ENCODE measurements at regions not wholly inside any gene's neighbourhood (a gene's known extent, or its start where the extent isn't known, plus 50 kb on each side); places are given as distances from the start of the nearest gene placed in this dataset.

GRCh38 chr12:34376133-34376799, 354.0 kb downstream of the ALG10 start:
- no peak for DNase-seq
- intact Hi-C loops (cut with DNase I): no loop called here
- H3K27ac ChIP-seq: no peak overlapping the region
- no peak for TF ChIP-seq CTCF (IDR thresholded peaks at IDR 0.05)
- H3K9ac ChIP-seq (ENCODE audit: low read depth in 2 of 2, low read length in 2 of 2): no peak overlapping the region
- H3K4me1 ChIP-seq: no peaks in the 10 kb centered on the region
- H3K27me3 ChIP-seq: no peaks in the 10 kb centered on the region
- no peak overlapping the region for H3K4me3 ChIP-seq
- H3K9me3 ChIP-seq: no peaks in the 10 kb centered on the region
- H3K36me3 ChIP-seq: no peaks in the 10 kb centered on the region

DNA sequence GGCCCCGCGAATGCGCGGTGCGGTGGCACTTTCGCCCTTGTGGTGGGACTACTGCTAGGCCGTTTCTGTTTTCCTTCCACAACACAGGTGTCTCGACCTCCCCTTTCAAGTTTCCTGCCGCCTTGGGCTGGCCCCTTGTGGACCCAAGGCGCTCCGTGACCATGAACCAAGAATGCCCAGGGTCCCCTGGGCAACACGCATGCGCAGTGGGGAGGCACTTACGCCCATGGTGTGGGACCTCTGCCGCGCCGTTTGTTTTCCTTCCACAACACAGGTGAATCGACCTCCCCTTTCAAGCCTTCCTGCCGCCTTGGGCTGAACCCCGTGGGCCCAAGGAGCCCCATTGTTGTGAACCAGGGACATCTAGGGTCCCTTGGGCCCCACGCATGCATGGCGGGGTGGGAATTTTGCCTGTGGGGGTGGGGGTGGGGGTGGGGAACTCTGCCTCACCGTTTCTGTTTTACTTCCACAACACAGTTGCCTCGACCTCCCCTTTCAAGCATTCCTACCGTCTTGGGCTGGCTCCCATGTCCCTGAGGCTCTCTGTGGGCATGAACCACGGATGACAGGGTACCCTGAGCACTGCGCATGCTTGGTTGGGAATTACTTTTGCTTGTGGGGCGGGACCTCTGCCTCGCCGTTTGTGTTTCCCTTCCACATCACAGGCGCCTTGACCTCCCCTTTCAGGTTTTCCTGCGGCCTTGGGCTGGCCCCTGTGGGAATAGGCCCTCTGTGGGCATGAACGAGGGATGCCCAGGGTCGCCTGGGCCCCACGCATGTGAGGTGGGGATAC, 355.1 kb downstream of the ALG10 start:
- Histone ChIP-seq H3K36me3 (no peaks in the 10 kb centered on the region), H3K9ac (ENCODE audit: low read depth in 2 of 2, low read length in 2 of 2) (no peak overlapping the region), H3K9me3 (no peaks in the 10 kb centered on the region), H3K4me3 (no peak overlapping the region), H3K4me1 (no peaks in the 10 kb centered on the region), H3K27ac (no peak overlapping the region), H3K27me3 (no peaks in the 10 kb centered on the region)
- intact Hi-C loops (cut with DNase I): no loop called here
- DNase-seq: no peak
- TF ChIP-seq CTCF (IDR thresholded peaks at IDR 0.05): no peak

DNA sequence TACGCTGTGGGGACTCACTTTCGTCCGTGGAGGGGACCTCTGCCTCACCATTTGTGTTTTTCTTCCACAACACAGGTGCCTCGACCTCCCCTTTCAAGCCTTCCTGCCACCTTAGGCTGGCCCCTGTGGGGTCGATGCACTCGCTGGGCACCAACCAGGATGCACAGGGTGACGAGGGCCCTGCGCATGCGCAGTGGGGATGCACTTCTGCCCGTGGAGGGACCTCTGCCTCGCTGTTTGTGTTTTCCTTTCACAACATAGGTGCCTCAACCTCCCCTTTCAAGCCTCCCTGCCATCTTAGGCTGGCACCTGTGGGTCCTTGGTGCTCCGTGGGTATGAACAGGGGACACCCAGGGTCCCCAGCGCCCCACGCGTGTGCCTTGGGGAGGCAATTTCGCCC, 356.8 kb downstream of the ALG10 start:
- Histone ChIP-seq H3K36me3 (no peaks in the 10 kb centered on the region), H3K27me3 (no peaks in the 10 kb centered on the region), H3K27ac (no peak overlapping the region), H3K9ac (ENCODE audit: low read depth in 2 of 2, low read length in 2 of 2) (no peak overlapping the region), H3K9me3 (no peaks in the 10 kb centered on the region), H3K4me3 (no peak overlapping the region), H3K4me1 (no peaks in the 10 kb centered on the region)
- no peak for DNase-seq
- TF ChIP-seq CTCF (IDR thresholded peaks at IDR 0.05): no peak
- intact Hi-C loops (cut with DNase I): no loop called here

- no peak overlapping the region for H3K4me3 ChIP-seq
- no peak for DNase-seq
- TF ChIP-seq CTCF (IDR thresholded peaks at IDR 0.05): no peak
- H3K9ac ChIP-seq (ENCODE audit: low read depth in 2 of 2, low read length in 2 of 2): no peak overlapping the region
- no peak overlapping the region for H3K27ac ChIP-seq
- H3K27me3 ChIP-seq: no peaks in the 10 kb centered on the region
- intact Hi-C loops (cut with DNase I): no loop called here
- H3K36me3 ChIP-seq: no peaks in the 10 kb centered on the region
- H3K4me1 ChIP-seq: no peaks in the 10 kb centered on the region
- H3K9me3 ChIP-seq: no peaks in the 10 kb centered on the region
These were observed 362.4 kb downstream of the ALG10 start for GRCh38 chr12:34384693-34385092.

DNA sequence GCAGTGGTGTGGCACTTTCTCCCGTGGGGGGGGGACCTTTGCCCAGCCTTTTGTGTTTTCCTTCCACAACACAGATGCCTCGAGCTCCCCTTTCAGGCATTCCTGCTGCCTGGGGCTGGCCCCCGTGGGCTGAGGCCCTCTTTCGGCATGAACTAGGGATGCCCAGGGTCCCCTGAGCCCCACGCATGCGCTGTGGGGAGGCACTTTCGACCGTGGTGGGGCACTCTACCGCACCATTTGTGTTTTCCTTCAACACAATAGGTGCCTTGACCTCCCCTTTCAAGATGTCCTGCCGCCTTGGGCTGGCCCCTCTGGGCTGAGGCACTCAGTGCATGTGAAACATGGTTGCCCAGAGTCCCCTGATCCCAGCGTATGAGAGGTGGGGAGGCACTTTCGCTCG, 363.7 kb downstream of the ALG10 start:
- intact Hi-C loops (cut with DNase I): no loop called here
- H3K36me3 ChIP-seq: no peaks in the 10 kb centered on the region
- no peak for TF ChIP-seq CTCF (IDR thresholded peaks at IDR 0.05)
- no peaks in the 10 kb centered on the region for H3K27me3 ChIP-seq
- no peaks in the 10 kb centered on the region for H3K9me3 ChIP-seq
- H3K9ac ChIP-seq (ENCODE audit: low read depth in 2 of 2, low read length in 2 of 2): no peak overlapping the region
- no peak overlapping the region for H3K27ac ChIP-seq
- no peaks in the 10 kb centered on the region for H3K4me1 ChIP-seq
- DNase-seq: no peak
- H3K4me3 ChIP-seq: no peak overlapping the region
